HG03571 (cell line): ENCODE measurements at regions not wholly inside any gene's neighbourhood (a gene's known extent, or its start where the extent isn't known, plus 50 kb on each side); places are given as distances from the start of the nearest gene placed in this dataset.
"Not testable (repeated sequence)": the region's sequence is repeated elsewhere in the genome, so short reads cannot be mapped to it uniquely, and the experiment has no call there.

Experiments used
- ATAC-seq: cut with Tn5 transposase; IDR thresholded peaks from one replicate; pipeline ENCODE4 v1.9.1; 2021; ENCODE audit not compliant: unreplicated experiment

DNA sequence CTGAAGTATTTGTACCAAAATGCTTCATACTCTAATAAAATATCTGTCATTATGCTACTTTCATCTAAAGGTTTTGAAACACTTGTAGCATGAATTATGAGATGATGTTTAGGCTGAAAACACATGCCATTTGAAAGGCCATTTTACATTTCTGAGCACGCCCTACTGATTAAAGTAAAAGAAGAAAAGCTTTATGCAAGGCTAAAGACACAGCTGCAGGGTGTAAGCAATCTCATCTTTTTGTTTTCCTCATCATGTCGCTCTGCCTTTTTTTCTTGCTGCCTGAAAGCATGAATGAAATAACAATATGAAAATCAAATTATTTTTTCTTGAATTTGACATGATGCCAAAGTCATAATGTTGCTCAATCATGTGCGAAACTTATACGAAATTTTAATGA lies 148.6 kb upstream of the ARG1 start:
- ATAC-seq: no peak

DNA sequence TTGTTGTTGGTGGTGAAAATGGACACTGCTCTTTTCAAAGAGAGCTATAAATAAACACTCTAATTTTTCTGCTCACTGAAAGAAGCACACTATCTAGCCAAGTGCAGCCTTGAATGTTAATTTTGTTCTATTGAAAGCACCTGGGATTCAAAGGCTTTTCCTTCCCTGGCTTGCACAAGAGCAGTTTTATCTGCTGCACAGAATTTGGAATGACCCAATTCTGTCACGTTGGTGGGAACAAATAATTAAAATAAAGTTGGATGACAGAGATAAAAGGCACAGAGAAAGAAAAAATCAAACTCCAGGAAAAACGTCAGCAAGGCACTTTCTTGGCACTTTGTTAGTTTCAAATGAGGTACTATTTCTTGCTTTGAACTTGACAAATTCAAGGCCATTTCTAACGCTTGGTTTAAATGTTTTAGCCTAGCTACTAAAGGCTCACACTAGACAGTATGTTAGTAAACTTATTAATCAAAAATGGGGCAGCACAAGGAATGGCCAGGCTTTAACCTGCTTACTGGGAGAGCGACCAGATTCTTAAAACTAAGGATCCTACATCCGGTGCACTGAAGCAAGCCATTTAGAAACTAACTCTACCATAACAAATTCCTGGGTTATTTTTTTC lies 145.5 kb upstream of the ARG1 start:
- no peak for ATAC-seq

DNA sequence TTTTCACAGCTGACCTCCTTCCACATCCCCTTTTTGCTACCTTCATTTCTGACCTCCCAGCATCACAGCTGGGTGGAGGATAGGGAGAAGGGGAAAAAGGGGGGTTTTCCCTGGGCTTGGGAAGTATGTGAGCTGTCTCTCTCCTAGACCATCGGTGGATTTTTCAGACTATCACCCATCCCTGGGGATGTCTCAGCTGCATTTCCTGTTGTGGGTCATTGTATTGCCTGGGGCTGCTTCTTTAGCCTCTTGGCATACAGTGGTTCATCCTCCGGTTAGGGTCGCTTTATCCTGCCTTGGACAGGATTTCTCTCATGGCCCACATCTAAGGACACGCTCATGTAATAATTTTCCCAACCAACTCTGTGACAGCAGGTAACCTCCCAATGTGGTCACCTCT lies 142.5 kb upstream of the ARG1 start:
- no peak for ATAC-seq

DNA sequence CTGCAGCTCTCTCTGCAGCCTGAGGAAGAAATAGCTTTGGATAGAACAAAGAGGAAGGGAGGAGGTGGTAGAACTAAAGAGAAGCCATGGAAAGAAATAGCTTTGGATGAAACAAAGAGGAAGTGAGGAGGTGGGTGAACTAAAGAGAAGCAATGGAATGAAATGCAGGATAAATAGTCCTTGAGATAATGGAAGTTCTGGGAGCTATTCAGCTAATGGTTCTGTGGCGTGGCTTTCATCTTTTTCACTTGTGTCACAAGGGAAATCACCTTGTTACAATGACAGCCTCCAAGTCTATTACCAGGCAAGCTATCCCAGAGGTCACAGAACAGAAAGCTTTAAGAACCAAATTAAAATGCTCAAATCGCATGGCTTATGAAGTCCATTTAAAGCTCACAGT lies 141.3 kb upstream of the ARG1 start:
- no peak for ATAC-seq

DNA sequence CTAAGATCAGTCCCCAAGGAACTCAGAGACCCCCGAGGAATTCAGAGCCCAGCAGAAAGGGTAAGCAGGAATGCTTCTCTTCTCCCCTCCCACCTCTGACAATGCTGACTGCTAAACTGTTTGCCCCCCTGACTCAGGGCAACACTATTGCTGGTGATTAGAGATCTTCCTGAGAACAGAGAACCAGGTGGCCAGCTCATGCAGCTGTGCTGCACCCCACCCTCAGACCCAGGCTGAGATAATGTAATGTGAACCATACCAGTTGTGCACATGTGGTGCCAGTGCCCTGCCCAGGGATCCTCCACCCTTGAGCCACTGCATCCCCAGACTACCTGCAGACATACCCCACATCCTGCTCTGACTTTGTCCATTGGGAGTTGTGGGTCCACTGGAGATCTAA lies 139.1 kb upstream of the ARG1 start:
- ATAC-seq: no peak

DNA sequence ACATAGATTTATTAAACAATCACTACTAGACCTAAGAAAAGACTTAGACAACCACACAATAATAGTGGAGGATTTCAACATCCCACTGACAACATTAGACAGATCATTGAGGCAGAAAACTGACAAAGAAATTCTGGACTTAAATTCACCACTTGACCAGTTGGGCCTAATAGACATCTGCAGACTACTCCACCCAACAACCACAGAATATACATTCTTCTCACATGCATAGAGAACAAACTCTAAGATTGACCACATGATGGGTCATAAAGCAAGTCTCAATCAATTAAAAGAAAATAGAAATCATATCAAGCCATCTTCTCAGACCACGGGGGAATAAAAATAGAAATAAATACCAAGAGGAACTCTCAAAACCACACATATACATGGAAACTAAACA lies 136.7 kb upstream of the ARG1 start:
- no peak for ATAC-seq

DNA sequence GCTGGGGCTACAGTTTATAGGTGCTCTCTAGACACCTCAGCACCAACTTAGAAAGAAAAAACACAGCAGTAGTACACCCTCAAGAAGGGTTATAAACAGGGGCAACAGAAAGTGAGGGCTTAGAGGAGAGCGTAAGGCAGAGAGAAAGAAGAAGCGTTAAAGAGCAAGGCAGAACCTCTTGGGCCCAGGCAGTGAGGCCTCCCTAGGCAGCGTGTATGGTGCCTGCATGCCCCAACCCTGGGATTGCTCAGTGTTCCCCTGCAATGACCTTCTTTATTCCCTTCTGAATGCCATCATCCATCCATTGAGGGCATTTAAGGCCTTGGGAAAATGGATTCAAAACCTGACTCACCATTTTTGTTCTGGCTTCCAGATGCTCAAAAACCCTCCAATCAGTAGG lies 130.0 kb upstream of the ARG1 start:
- no peak for ATAC-seq

DNA sequence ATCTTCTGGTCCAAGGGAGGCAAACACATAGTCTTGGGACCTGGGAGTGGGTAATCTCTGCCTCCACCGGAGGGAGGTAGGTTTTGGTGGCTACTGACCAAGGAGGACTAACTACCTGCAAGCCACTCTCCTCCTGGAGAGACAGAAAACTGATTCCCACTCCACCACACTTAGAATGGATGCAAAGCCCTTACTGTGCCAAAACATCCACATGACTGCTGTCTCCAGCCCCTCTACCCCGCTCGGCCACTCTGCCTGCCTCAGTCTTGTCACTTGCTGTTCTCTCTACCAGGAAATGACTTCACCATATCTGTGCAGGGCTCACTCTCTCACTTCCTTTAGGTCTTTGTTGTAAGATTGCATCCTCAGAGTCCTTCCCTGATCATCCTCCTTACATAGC lies 129.5 kb upstream of the ARG1 start:
- ATAC-seq: no peak

DNA sequence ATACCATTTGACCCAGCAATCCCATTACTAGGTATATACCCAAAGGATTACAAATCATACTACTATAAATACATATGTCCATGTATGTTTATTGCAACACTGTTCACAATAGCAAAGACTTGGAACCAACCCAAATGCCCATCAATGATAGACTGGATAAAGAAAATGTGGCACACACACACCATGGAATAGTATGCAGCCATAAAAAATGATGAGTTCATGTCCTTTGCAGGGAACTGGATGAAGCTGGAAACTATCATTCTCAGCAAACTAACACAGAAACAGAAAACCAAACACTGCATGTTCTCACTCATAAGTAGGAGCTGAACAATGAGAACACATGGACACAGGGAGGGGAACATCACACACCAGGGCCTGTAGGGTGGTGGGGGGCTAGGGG lies 127.7 kb upstream of the ARG1 start:
- ATAC-seq: not testable (repeated sequence)

DNA sequence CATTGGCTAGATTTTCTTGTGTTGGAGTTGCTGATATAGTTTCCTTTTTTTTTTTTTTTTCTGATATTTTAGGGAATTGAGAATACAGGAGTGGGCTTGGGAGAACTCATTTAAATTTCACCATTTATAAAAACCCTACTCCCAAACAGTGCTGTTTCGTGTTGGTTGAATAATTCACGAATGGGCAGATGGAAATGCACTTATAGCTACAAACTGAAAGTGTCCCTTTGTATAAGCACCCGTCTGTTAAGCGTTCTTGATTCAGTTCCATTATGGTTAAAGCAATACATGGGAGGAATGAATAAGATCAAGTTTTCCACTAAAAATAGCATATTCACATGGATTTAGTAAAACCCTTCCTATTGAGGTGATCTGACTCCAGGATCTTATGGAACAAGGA lies 122.2 kb upstream of the ARG1 start:
- no peak for ATAC-seq

DNA sequence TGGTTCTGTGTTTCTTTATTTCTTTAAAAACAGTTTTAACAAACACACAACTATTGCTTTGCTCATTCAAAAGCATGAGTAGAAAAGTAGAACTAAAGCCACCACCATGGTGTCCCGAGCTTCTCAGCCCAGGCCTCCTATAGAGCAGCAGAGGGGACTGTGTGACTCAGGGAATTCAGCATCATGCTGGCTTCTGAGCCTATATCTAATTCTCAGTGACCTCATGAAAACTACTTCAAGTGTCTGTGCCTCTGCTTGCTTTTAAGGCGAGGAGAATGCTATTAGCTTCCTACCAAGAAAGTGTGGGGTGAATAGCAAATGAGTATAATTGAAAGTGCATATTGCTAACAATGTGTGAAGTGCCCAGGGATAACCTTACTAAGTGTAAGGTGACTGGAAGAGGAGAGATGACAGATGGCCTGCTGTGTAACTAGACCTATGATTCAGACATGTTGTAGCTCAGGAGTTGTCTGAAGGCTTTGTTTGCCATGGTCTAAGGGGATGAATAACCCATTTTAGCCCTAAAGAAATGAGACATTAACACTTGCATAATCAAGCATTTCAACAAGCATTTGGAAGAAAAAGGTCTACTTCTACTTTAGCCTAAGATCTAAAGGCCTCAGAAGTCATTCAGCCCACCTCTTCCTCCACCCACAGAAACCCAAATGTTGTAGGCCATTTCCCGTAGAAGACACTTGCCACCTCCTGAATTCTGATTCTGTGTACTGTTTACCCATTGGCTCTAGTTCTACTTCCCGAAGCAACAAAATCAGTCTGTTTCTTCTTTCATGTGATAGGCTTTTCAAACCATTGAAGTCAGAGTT lies 121.5 kb upstream of the ARG1 start:
- no peak for ATAC-seq

DNA sequence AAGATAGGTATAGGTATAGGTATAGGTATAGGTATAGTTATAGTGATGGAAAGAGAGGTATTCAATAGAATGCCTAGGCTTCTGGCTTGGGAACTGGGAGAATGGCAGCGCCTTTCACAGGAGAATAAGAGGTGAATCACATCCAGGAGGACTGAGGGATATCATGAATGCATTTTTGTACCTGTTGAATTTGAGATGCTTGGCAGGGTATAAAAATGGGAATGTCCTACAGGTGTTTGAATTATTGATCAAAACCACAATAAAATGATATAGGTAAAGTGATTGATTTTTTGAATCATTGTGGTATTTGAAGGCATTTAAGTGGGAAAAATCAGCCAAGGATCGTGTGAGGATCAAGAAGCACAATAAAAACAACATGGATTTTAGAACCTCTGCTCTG lies 119.2 kb upstream of the ARG1 start:
- ATAC-seq: no peak

DNA sequence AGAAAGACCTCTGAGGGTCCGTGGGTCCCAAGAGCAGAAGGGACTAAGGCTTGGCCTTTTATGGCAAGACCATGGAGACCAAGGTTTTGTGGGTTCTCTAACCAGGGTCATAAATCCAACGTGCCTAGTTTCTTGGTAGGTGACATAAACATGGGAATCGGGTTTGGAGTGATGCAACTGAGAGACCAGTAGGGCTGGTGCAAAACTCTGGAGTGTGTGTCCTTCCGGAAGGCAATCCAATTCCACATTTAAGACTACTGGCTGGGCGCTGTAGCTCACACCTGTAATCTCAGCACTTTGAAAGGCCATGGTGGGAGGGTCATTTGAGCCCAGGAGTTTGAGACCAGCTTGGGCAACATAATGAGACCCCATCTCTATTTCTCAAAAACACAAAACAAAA lies 116.5 kb upstream of the ARG1 start:
- ATAC-seq: no peak

DNA sequence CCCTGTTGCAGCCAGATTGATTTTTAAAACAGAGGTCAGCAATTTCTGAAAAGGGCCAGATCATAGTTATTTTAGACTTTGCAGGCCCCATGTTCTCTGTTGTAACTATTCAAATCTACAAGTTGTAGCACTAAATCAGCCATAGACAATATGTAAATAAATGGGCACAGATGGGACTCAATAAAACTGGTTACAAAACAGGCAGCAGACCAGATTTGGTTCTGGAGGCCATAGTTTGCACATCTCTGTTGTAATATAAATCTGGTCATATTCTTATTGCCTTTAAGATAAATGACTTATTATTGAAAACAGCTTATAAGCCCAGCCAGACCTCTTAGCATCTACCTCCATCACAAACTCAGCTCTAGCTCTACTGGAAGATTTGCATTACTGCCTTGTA lies 114.0 kb upstream of the ARG1 start:
- no peak for ATAC-seq

DNA sequence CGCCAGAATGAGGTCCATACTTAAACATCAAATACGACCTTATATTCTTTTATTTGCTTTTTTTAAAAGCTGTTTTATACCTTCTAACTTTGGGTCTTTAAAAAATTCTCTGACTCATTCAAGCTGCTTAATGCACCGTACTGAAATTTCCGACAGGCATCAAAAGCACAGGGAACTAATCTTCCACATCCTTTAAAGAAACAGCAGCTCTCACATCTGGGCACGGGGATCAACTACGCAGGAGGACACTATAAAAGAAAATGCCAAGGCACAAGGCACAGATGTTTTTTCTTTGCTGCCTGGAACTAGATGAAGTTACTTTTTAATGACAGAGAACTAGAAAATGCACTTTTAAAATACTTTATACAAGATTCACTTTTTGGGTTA lies 112.4 kb upstream of the ARG1 start:
- no peak for ATAC-seq

DNA sequence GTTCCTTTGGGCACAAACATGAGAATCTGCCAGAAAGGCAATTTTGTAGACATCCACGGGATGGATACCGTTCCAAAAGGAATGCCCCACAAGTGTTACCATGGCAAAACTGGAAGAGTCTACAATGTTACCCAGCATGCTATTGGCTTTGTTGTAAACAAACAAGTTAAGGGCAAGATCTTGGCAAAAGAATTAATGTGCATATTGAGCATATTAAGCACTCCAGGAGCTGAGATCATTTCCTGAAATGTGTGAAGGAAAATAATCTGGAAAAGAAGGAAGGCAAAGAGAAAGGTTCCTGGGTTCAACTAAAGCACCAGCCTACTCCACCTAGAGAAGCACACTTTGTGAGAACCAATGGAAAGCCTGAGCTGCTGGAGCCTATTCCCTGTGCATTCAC lies 103.9 kb upstream of the ARG1 start:
- no peak for ATAC-seq

DNA sequence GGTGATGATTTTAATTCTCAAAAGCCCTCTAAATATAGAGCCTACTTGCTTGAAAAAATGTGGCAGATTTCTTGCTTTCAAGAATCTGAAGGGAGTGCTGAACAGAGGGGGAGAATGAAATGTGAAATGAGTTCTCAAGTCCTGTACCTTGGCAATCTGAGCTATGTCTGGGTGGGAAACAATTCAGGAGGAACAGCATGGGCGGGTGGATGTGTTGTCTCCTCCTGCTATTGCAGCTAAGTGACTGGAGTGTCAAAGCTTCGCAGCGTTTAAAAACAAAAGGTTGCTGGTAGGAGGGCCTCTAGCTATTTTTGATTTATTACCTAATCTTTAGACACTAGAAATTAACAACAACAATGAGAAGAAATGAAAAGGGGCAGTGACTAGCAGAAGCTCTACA lies 102.5 kb upstream of the ARG1 start:
- ATAC-seq: no peak

DNA sequence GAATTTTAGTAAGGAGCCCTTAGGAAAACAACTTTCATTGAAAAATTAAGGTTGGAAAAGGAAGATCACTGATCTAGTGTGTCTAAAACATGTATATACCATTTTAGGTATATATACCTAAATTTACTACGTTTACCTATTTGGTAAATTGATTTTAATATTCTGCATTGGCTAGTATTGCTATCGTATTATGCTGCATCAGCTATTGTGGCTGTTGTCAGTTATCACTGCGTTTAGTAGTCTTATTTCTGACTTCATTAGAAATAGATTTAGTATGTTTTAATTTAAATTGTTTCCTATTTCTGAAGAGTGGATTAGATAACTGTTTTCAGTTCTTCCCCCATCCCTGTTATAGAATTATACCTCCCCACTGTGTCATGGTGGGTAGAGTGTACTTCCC lies 101.7 kb upstream of the ARG1 start:
- ATAC-seq: no peak

DNA sequence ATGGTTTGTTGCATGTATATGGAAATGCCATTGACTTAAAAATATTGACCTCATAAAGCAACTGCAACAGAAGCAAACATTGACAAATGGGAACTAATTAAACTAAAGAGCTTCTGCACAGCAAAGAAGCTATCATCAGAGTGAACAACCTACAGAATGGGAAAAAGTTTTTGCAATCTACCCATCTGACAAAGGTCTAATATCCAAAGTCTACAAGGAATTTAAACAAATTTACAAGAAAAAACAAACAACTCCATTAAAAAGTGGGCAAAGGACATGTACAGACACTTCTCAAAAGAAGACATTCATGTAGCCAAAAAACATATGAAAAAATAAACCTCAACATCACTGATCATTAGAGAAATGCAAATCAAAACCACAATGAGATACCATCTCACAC lies 99.7 kb upstream of the ARG1 start:
- ATAC-seq: not testable (repeated sequence)

DNA sequence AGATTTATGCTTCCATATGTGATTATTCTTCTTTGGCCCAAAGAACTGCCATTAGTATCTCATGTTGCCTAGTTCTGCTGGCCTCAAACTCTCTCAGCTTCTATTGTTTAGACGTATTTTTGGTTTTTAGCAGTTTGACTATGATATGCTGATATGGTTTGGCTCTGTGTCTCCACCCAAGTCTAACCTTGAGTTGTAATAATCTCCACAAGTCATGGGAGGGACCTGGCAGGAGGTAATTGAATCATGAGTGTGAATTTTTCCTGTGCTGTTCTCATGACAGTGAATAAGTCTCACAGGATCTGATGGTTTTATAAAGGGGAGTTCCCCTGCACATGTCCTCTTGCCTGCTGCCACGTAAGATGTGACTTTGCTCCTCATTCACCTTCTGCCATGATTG lies 96.7 kb upstream of the ARG1 start:
- ATAC-seq: no peak

DNA sequence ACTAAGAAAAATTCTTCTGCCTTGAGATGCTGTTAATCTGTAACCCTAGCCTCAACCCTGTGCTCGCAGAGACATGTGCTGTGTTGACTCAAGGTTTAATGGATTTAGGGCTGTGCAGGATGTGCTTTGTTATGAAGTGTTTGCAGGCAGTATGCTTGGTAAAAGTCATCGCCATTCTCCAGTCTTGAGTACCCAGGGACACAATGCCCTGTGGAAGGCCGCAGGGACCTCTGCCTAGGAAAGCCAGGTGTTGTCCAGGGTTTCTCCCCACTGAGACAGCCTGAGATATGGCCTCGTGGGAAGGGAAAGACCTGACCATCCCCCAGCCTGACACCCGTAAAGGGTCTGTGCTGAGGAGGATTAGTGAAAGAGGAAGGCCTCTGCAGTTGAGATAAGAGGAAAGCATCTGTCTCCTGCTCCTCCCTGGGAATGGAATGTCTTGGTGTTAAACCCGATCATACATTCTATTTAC lies 94.2 kb upstream of the ARG1 start:
- ATAC-seq: not testable (repeated sequence)

DNA sequence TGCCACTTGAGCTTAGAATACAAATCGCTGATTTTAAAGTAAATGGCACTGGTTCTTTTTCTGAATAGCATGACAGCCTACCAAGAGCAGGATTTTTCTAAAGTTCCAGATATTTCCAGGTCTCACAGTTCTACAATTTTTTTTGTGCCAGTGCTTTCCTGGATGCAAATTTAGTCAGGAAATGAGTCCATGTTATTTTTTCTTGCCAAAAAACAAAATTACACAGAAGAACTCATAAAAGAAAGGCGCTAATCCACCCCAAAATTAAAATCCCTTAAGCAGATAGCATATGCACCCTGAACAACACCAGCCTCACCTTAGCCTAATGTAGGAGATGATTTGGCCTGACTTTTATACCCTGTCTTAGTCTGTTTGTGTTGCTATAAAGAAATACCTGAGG lies 86.4 kb upstream of the ARG1 start:
- no peak for ATAC-seq

DNA sequence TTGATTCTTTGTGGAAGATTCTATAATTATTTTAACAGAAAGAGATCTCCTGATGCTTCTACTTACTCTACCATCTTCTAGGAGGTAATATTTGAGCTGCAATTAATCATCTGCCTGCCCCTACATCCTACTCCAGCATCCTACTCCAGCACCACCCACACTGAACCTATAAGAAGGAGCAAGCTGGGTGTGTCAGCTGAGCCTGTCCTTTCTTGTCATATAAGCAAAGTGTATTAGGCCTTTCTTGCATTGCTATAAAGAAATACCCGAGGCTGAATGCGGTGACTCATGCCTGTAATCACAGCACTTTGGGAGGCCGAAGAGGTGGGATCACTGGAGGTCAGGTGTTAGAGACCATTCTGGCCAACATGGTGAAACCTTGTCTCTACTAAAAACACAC lies 84.2 kb upstream of the ARG1 start:
- ATAC-seq: no peak
